Astrocyte of the spinal cord (primary cell): ENCODE measurements at regions not wholly inside any gene's neighbourhood (a gene's known extent, or its start where the extent isn't known, plus 50 kb on each side); places are given as distances from the start of the nearest gene placed in this dataset.
A peak's percentile ranks its signal among the peaks of the same experiment; 100 is the strongest.

Source experiments
- DNase-seq: peaks from one replicate; pipeline ENCODE4 v3.0.0; 2011; ENCODE audit warnings: low read depth, low spot score
- H3K4me3 ChIP-seq: 2 replicates; pipeline ENCODE4 v1.5.1; 2011; ENCODE audit warnings: low read depth, mild to moderate bottlenecking, low read length, moderate library complexity
- CTCF ChIP-seq: IDR thresholded peaks from 2 replicates; pipeline ENCODE4 v1.5.1; 2012; ENCODE audit warnings: low read depth, mild to moderate bottlenecking, low read length, inconsistent platforms
- in situ Hi-C: cut with HindIII; loops from 2 replicates; pipeline ENCODE4 v1.10.0; 2017; ENCODE audit warnings: low sequenced_read_pairs

- DNase-seq, result no peak
- in situ Hi-C loops, result no loop called here
- TF ChIP-seq CTCF, result no peak
- H3K4me3 ChIP-seq, result no peak overlapping the region
These were observed 61.8 kb downstream of the DRD1 start for GRCh38 chr5:175382171-175382570.

GRCh38 chr5:175381130-175381529 is 62.9 kb downstream of the DRD1 start:
- TF ChIP-seq CTCF, result no peak
- no peak for DNase-seq
- no peak overlapping the region for H3K4me3 ChIP-seq
- in situ Hi-C loops, result no loop called here

GRCh38 chr5:175380701-175381100 is 63.3 kb downstream of the DRD1 start:
- no peak overlapping the region for H3K4me3 ChIP-seq

GRCh38 chr5:175379867-175380266 is 64.1 kb downstream of the DRD1 start:
- DNase-seq, result no peak
- no peak overlapping the region for H3K4me3 ChIP-seq
- in situ Hi-C loops, result no loop called here
- no peak for TF ChIP-seq CTCF

More at GRCh38 chr5:175380701-175381100, 63.3 kb downstream of the DRD1 start:
- no peak for DNase-seq
- no peak for TF ChIP-seq CTCF
- in situ Hi-C loops, result no loop called here

- no peak overlapping the region for H3K4me3 ChIP-seq
- DNase-seq, result peak; percentile 92
- no peak for TF ChIP-seq CTCF
- in situ Hi-C loops, result no loop called here
These were observed 65.4 kb downstream of the DRD1 start for GRCh38 chr5:175378444-175379028.

- DNase-seq, result no peak
- in situ Hi-C loops, result no loop called here
- no peak overlapping the region for H3K4me3 ChIP-seq
- TF ChIP-seq CTCF, result no peak
These were observed 66.2 kb downstream of the DRD1 start for GRCh38 chr5:175377816-175378215.
